ENCODE measurements at regions not wholly inside any gene's neighbourhood (a gene's known extent, or its start where the extent isn't known, plus 50 kb on each side); places are given as distances from the start of the nearest gene placed in this dataset.

GRCh38 chr12:58615047-58615446 is 305.3 kb downstream of the LRIG3 start:
- TF ChIP-seq TCF12 (IDR thresholded peaks at IDR 0.05; ENCODE audit: low read depth) (no peak), TAF1 (IDR thresholded peaks at IDR 0.05; ENCODE audit: low read depth) (no peak), YY1 (IDR thresholded peaks at IDR 0.05; ENCODE audit: low read depth) (no peak), EGR1 (IDR thresholded peaks at IDR 0.05) (no peak), REST (IDR thresholded peaks at IDR 0.05; ENCODE audit: low read depth) (no peak), CEBPB (IDR thresholded peaks at IDR 0.05) (no peak), ZBTB7A (IDR thresholded peaks at IDR 0.05; ENCODE audit: low read depth) (no peak), NFIC (IDR thresholded peaks at IDR 0.05) (no peak), RAD21 (IDR thresholded peaks at IDR 0.05; ENCODE audit: low read depth) (no peak), TEAD4 (IDR thresholded peaks at IDR 0.05) (no peak), MAX (IDR thresholded peaks at IDR 0.05) (no peak)

All from Ishikawa (cell line).